GM13977 (cell line): ENCODE measurements at regions not wholly inside any gene's neighbourhood (a gene's known extent, or its start where the extent isn't known, plus 50 kb on each side); places are given as distances from the start of the nearest gene placed in this dataset.

Experiments used
- DNase-seq: peaks from one replicate; pipeline ENCODE4 v3.0.0; 2012; ENCODE audit warnings: low spot score
- in situ Hi-C: fragments of 300-500 bp; cut with MboI; formaldehyde crosslinking; loops from one replicate; pipeline ENCODE4 v1.12.0; 2022; ENCODE audit warnings: low sequenced_read_pairs, low pct_unique_long_range_greater_than_20kb, mixed read lengths, inconsistent platforms; ENCODE audit not compliant: unreplicated experiment
- TF ChIP-seq, protein P1 (sequence below): IDR thresholded peaks from 2 replicates; pipeline ENCODE4 v1.5.1; 2012; ENCODE audit warnings: mild to moderate bottlenecking, control low read depth; ENCODE audit not compliant: insufficient read depth; ENCODE audit errors: extremely low read depth, missing control alignments

DNA sequence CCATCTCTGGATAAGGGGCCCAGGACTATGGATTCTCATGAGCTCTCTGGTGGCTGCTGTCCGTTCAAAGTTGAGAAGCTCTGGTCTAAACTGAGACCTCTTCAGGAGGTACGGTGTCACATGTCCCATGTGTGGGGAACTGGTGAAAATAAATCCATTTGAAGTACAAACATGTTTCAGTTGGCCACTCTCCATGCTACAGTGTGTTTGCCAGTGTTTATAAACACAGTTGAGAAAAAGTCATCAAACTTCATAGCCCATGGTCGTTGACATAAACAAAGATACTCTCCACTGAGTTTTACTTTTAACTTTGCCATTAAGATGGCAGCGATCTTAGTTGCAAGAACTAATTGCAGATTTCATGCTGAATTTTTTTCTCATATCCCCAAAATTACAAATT is 72.8 kb downstream of the PSMG1 start:
- in situ Hi-C loops: no loop called here
- TF ChIP-seq, protein P1, sequence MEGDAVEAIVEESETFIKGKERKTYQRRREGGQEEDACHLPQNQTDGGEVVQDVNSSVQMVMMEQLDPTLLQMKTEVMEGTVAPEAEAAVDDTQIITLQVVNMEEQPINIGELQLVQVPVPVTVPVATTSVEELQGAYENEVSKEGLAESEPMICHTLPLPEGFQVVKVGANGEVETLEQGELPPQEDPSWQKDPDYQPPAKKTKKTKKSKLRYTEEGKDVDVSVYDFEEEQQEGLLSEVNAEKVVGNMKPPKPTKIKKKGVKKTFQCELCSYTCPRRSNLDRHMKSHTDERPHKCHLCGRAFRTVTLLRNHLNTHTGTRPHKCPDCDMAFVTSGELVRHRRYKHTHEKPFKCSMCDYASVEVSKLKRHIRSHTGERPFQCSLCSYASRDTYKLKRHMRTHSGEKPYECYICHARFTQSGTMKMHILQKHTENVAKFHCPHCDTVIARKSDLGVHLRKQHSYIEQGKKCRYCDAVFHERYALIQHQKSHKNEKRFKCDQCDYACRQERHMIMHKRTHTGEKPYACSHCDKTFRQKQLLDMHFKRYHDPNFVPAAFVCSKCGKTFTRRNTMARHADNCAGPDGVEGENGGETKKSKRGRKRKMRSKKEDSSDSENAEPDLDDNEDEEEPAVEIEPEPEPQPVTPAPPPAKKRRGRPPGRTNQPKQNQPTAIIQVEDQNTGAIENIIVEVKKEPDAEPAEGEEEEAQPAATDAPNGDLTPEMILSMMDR: no peak
- DNase-seq: no peak

DNA sequence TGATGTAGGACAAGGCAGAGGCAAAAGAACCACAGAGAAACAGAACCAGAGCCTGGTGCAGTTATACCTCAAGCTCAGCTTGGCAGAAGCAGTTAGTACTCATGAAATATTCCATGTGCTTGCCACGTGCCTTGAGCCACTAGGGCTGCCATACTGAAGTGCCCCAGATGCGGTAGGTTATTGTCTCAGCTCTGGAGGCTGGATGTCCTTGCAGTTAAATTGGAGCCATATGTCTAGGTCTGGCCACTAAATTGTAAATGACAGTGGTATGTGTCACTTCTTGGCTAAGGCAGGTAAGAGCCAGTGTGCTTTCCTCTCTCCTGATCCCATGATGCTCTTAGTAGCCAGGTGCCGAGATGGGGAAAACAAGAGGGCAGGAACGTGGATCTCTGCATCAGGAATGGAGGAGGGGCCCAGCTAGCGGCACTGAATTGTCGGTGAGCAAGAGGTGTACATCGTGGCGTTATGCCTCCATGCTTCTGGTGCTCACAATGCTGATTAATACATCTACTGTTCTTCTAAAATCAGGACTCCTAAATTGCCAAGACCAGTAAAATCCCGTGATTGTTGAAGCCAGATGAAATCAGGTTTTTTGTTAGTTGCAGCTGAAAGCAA is 73.5 kb downstream of the PSMG1 start:
- TF ChIP-seq, protein P1: no peak
- DNase-seq: no peak
- in situ Hi-C loops: no loop called here

DNA sequence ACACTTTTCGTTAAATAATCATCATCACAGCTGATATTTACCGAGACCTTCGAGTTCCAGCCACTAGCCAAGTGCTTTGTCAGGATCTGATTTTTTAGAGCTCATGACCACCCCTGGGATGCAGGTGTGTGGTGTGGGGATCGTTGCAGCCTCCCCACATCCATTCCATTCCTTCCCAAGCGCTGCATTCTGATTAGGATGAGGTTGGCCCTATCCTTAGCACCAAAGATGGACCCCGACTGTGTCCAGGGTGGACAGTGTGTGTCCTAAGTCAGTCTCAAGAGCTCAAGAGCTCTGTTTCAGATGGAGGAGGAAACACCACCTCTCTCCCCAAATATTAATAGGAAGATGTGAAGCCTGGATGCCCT is 74.1 kb downstream of the PSMG1 start:
- no peak for DNase-seq
- TF ChIP-seq, protein P1: no peak
- in situ Hi-C loops: no loop called here

DNA sequence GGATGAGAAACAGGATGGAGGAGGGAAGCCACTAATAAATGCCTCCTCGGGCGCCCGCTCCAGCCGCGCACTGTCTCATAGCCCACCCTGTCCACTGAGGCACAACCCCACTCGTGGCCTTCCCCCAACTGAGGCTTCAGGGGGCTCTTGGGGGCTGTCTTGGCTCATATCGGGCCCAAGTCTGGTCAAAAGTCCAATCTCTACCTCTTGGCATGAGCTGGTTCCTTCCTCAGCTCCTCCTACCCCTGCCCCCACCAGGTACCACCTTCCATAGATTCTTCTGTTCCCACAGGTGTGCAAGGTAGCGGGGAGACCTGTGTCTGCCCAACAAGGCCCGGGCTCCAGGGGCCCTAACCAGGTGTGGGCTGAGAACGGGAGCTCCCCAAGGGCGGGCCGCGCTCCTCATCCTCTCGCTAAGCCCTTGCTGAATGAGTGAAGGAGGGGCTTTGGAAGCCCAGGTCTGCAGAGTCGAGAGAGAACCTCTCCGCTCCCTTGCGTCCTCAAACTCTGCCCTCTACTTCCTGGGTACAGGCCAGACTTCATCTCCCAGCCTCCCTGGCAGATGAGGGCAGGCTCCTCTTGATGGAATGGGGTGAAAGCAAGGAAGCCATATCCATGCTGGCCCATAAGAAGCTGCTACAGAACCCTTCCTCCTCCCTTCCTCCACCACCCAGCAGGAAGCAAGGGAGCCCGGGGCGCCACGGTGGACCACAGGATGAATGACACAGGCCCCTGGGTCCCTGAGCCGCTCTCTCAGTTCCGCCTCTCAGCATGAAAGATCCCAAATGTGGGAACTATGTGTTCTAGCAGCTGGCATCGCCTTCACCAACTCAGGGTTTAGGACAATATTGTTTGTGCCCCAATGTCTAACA is 74.7 kb downstream of the PSMG1 start:
- in situ Hi-C loops: no loop called here
- DNase-seq: no peak
- TF ChIP-seq, protein P1: no peak

DNA sequence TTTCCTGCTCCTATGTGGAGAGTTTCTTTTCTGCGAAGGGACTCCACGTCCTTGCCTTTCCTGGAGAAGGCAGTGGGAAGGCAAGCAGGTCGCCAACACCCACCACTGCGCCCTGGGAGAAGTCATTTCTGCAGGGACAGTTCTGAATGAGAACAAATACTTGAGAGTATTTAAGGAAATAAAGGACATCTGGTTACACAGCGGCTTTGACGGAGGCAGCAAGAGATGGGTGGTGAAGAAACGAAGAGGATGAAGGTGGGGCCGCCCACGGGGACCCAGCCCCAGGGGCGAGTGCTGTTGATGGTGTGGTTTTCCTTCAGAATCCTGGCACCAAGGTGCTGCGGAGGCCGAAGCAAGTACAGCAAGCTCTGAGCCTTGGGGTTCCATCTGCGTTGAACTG is 75.5 kb downstream of the PSMG1 start:
- no peak for DNase-seq
- in situ Hi-C loops: no loop called here
- TF ChIP-seq, protein P1: no peak

DNA sequence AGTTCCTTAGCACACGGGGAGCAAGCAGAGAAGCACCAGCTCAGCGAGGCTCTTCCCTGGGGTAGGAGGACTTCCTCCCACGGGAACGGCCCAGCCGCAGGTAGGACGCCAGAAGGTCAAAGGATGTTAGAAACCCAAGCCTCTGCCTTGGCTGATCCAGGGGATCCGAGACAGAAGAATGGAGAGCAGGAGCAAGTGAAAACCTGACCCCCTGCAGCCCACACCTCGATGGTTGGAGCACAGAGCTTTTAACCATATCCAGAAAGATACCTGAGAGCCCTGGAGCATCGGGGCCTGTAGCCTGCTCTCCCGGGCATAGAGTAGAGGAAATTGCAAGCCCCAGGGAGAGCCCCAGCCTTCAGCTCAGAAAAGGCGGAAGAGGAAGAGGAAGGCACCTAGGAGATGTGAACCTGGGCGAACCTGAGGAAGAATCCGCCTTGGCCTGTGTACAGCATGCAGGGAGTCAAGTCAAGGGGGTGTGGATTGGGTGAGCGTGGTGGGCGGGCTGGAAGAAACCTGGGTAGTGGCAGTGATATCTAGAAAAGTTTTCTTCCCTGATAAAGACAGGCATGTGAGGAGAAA is 76.3 kb downstream of the PSMG1 start:
- TF ChIP-seq, protein P1: no peak
- no peak for DNase-seq
- in situ Hi-C loops: no loop called here
